Stomach (tissue), 4 donors: ENCODE measurements at regions not wholly inside any gene's neighbourhood (a gene's known extent, or its start where the extent isn't known, plus 50 kb on each side); places are given as distances from the start of the nearest gene placed in this dataset.

ENCODE experiments used
- EP300 ChIP-seq: sonication (generic); formaldehyde crosslinking; IDR thresholded peaks from one replicate; pipeline ENCODE4 v1.6.1; 2017; ENCODE audit warnings: antibody characterized with exemption
- POLR2A ChIP-seq, 4 donors: fragments of 450-650 bp; IDR thresholded peaks; one replicate each; pipeline ENCODE4 v1.6.1; 2016; ENCODE audit warnings: antibody characterized with exemption in 4 of 4, control low read depth in 2 of 4, mild to moderate bottlenecking in 1 of 4, moderate library complexity in 1 of 4
- POLR2AphosphoS5 ChIP-seq, 3 donors: sonication (generic); formaldehyde crosslinking; IDR thresholded peaks; one replicate each; pipeline ENCODE4 v1.6.1; 2016; ENCODE audit warnings: antibody characterized with exemption in 3 of 3
- TF ChIP-seq, protein P1 (sequence below), 7 experiments: fragments of 450-650 bp in 4 of 7; fragments of 200-600 bp in 3 of 7; sonication (generic) in 3 of 7; IDR thresholded peaks; one replicate each; pipeline ENCODE4 v1.5.1; 2016 to 2019; ENCODE audit warnings: antibody characterized with exemption in 7 of 7, control low read depth in 2 of 7, mild to moderate bottlenecking in 1 of 7

DNA sequence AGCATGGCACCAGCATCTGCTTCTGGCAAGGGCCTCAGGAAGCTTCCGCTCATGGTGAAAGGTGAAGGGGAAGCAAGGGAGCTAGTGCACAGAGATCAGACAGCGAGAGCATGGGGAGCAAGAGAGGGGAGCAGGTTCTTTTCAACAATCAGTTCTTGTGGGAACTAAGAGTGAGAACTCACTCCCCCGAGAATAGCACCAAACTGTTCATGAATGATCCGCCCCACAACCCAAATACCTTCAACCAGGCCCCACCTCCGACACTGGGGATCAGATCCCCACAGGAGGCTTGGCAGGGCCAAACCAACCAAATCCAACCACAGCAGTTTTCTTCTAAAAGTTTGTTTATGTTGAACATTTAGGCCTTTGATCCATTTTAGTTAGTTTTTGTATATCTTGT, 69.7 kb upstream of the BHLHE23 start:
- TF ChIP-seq, protein P1, sequence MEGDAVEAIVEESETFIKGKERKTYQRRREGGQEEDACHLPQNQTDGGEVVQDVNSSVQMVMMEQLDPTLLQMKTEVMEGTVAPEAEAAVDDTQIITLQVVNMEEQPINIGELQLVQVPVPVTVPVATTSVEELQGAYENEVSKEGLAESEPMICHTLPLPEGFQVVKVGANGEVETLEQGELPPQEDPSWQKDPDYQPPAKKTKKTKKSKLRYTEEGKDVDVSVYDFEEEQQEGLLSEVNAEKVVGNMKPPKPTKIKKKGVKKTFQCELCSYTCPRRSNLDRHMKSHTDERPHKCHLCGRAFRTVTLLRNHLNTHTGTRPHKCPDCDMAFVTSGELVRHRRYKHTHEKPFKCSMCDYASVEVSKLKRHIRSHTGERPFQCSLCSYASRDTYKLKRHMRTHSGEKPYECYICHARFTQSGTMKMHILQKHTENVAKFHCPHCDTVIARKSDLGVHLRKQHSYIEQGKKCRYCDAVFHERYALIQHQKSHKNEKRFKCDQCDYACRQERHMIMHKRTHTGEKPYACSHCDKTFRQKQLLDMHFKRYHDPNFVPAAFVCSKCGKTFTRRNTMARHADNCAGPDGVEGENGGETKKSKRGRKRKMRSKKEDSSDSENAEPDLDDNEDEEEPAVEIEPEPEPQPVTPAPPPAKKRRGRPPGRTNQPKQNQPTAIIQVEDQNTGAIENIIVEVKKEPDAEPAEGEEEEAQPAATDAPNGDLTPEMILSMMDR (IDR thresholded peaks at IDR 0.05), result no peak
- no peak for TF ChIP-seq POLR2A (IDR thresholded peaks at IDR 0.05)
- TF ChIP-seq POLR2AphosphoS5 (IDR thresholded peaks at IDR 0.05), result no peak
- no peak for TF ChIP-seq EP300
